ENCODE measurements at regions not wholly inside any gene's neighbourhood (a gene's known extent, or its start where the extent isn't known, plus 50 kb on each side); places are given as distances from the start of the nearest gene placed in this dataset.

DNA sequence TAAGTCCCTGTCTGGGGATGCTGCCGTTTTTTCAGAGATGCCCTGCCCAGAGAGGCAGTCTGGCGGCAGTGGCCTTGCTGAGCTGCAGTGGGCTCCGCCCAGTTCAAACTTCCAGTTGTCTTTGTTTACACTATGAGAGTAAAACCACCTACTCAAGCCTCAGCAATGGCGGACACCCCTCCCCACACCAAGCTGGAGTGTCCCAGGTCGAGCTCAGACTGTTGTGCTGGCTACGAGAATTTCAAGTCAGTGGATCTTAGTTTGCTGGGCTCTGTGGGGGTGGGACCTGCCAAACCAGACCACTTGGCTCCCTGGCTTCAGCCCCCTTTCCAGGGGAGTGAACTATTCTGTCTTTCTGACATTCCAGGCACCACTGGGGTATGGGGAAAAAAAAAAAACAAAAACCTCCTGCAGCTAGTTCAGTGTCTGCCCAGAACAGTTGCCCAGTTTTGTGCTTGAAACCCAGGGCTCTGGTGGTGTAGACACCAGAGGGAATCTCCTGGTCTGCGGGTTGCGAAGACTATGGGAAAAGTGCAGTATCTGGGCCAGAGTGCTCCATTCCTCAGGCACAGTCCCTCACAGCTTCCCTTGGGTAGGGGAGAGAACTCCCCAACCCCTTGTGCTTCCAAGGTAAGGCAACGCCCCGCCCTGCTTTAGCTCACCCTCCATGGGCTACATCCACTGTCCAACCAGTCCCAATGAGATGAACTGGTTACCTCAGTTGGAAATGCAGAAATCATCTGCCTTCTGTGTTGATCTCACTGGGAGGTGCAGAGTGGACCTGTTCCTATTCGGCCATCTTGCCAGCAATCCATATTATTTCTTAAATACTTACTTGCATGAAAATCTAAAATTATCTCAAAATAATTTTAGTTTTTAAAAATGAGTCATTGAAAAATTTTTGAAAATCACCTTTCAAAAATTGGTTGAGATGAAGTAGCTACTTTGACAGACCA, 338.0 kb downstream of the OSR1 start:
- WGBS, 2 experiments (ENCODE audit: low coverage in 1 of 2, low lambda C conversion rate in 2 of 2, missing lambda C conversion rate in 2 of 2): 88 to 91% methylated on average over 11 of the region's 11 CpGs
- no peak for TF ChIP-seq EZH2phosphoT487 (IDR thresholded peaks at IDR 0.05; ENCODE audit: insufficient read depth, low read depth)
- no peak for TF ChIP-seq EZH2 (IDR thresholded peaks at IDR 0.05; ENCODE audit: insufficient read depth, poor library complexity, severe bottlenecking)
- peaks cover 24% of the 10 kb centered on the region; the same call in 1 of the 2 replicates for H3F3A ChIP-seq (ENCODE audit: insufficient read depth)
- no peaks in the 10 kb centered on the region for H3K9me3 ChIP-seq (ENCODE audit: low read depth)
- peak overlapping the region; percentile 94 for H3K27ac ChIP-seq
- peak overlapping the region; percentile 79 for H3K4me2 ChIP-seq (ENCODE audit: unreplicated experiment)
- H3K27me3 ChIP-seq (replicated peaks; ENCODE audit: insufficient read depth): no peaks in the 10 kb centered on the region
- DNase-seq: no peak
- H2AFZ ChIP-seq: no peak overlapping the region; the same call in 1 of the 2 replicates
- H3K4me1 ChIP-seq (ENCODE audit: insufficient read depth): peaks cover 30% of the 10 kb centered on the region
- no peaks in the 10 kb centered on the region for H4K20me1 ChIP-seq (ENCODE audit: insufficient read depth)
- H3K9ac ChIP-seq: 0 out of 2 replicates have a peak overlapping the region, but pooled peaks have one; percentile 70
- H3K79me2 ChIP-seq (ENCODE audit: insufficient read depth): no peaks in the 10 kb centered on the region
- no peaks in the 10 kb centered on the region for H3K36me3 ChIP-seq (ENCODE audit: low read depth)
- H3K9me2 ChIP-seq (ENCODE audit: insufficient read depth): no peaks in the 10 kb centered on the region
- in situ Hi-C loops (cut with MboI): no loop called here
- no peak overlapping the region; the same call in 1 of the 2 replicates for H3K4me3 ChIP-seq

- TF ChIP-seq EZH2phosphoT487 (IDR thresholded peaks at IDR 0.05; ENCODE audit: insufficient read depth, low read depth) (no peak), EZH2 (IDR thresholded peaks at IDR 0.05; ENCODE audit: insufficient read depth, poor library complexity, severe bottlenecking) (no peak)
- WGBS, 2 experiments (ENCODE audit: low coverage in 1 of 2, low lambda C conversion rate in 2 of 2, missing lambda C conversion rate in 2 of 2): 53 to 54% methylated on average over 3 of the region's 3 CpGs
- Histone ChIP-seq H3K27me3 (replicated peaks; ENCODE audit: insufficient read depth) (no peaks in the 10 kb centered on the region), H3K9ac (no peak overlapping the region), H3K4me1 (ENCODE audit: insufficient read depth) (no peaks in the 10 kb centered on the region), H3K27ac (no peak overlapping the region), H3K9me2 (ENCODE audit: insufficient read depth) (peaks cover 4% of the 10 kb centered on the region; the same call in 1 of the 2 replicates), H2AFZ (no peak overlapping the region), H3K4me3 (no peak overlapping the region), H3K9me3 (ENCODE audit: low read depth) (no peaks in the 10 kb centered on the region), H3K4me2 (ENCODE audit: unreplicated experiment) (no peak overlapping the region), H3K36me3 (ENCODE audit: low read depth) (no peaks in the 10 kb centered on the region), H4K20me1 (ENCODE audit: insufficient read depth) (no peaks in the 10 kb centered on the region), H3F3A (ENCODE audit: insufficient read depth) (no peaks in the 10 kb centered on the region), H3K79me2 (ENCODE audit: insufficient read depth) (no peaks in the 10 kb centered on the region)
- DNase-seq: no peak
- in situ Hi-C loops (cut with MboI): no loop called here
These were observed 348.9 kb downstream of the OSR1 start for GRCh38 chr2:19009510-19009909.

GRCh38 chr2:19003554-19003953, 354.9 kb downstream of the OSR1 start:
- in situ Hi-C loops (cut with MboI): no loop called here
- Histone ChIP-seq H3K4me3 (no peak overlapping the region), H3F3A (ENCODE audit: insufficient read depth) (no peaks in the 10 kb centered on the region), H4K20me1 (ENCODE audit: insufficient read depth) (no peaks in the 10 kb centered on the region), H3K4me2 (ENCODE audit: unreplicated experiment) (no peak overlapping the region), H3K27ac (no peak overlapping the region), H3K4me1 (ENCODE audit: insufficient read depth) (peaks cover 3% of the 10 kb centered on the region; the same call in 1 of the 2 replicates), H3K9me3 (ENCODE audit: low read depth) (no peaks in the 10 kb centered on the region), H2AFZ (no peak overlapping the region), H3K79me2 (ENCODE audit: insufficient read depth) (no peaks in the 10 kb centered on the region), H3K36me3 (ENCODE audit: low read depth) (no peaks in the 10 kb centered on the region), H3K9ac (no peak overlapping the region), H3K27me3 (replicated peaks; ENCODE audit: insufficient read depth) (no peaks in the 10 kb centered on the region), H3K9me2 (ENCODE audit: insufficient read depth) (no peaks in the 10 kb centered on the region; the same call in 1 of the 2 replicates)
- DNase-seq: no peak
- TF ChIP-seq EZH2phosphoT487 (IDR thresholded peaks at IDR 0.05; ENCODE audit: insufficient read depth, low read depth) (no peak), EZH2 (IDR thresholded peaks at IDR 0.05; ENCODE audit: insufficient read depth, poor library complexity, severe bottlenecking) (no peak)

GRCh38 chr2:19000776-19001175, 357.6 kb downstream of the OSR1 start:
- Histone ChIP-seq H3K79me2 (ENCODE audit: insufficient read depth) (no peaks in the 10 kb centered on the region), H3K4me2 (ENCODE audit: unreplicated experiment) (no peak overlapping the region), H3K4me3 (no peak overlapping the region), H4K20me1 (ENCODE audit: insufficient read depth) (no peaks in the 10 kb centered on the region), H3K9me3 (ENCODE audit: low read depth) (no peaks in the 10 kb centered on the region), H3K27me3 (replicated peaks; ENCODE audit: insufficient read depth) (no peaks in the 10 kb centered on the region), H3K27ac (no peak overlapping the region), H3F3A (ENCODE audit: insufficient read depth) (no peaks in the 10 kb centered on the region), H3K9ac (no peak overlapping the region), H3K9me2 (ENCODE audit: insufficient read depth) (no peaks in the 10 kb centered on the region), H3K36me3 (ENCODE audit: low read depth) (no peaks in the 10 kb centered on the region), H2AFZ (no peak overlapping the region), H3K4me1 (ENCODE audit: insufficient read depth) (peaks cover 8% of the 10 kb centered on the region; the same call in 1 of the 2 replicates)
- TF ChIP-seq EZH2 (IDR thresholded peaks at IDR 0.05; ENCODE audit: insufficient read depth, poor library complexity, severe bottlenecking) (no peak), EZH2phosphoT487 (IDR thresholded peaks at IDR 0.05; ENCODE audit: insufficient read depth, low read depth) (no peak)
- WGBS, 2 experiments (ENCODE audit: low coverage in 1 of 2, low lambda C conversion rate in 2 of 2, missing lambda C conversion rate in 2 of 2): 63 to 77% methylated on average over 3 of the region's 3 CpGs
- no peak for DNase-seq
- in situ Hi-C loops (cut with MboI): no loop called here
